C4-2B (cell line): ENCODE measurements at regions not wholly inside any gene's neighbourhood (a gene's known extent, or its start where the extent isn't known, plus 50 kb on each side); places are given as distances from the start of the nearest gene placed in this dataset.

Source experiments
- CTCF ChIP-seq: fragments of 450-650 bp; conservative IDR thresholded peaks from 2 replicates; pipeline ENCODE4 v1.5.1; 2017; ENCODE audit warnings: mild to moderate bottlenecking
- ZFX ChIP-seq: fragments of 450-650 bp; IDR thresholded peaks from 2 replicates; pipeline ENCODE4 v1.6.1; 2017

GRCh38 chr13:56909896-56910600 lies 230.7 kb upstream of the PRR20A start:
- TF ChIP-seq CTCF (no peak), ZFX (no peak)
